Upper lobe of right lung (tissue), 1 donor: ENCODE measurements at regions not wholly inside any gene's neighbourhood (a gene's known extent, or its start where the extent isn't known, plus 50 kb on each side); places are given as distances from the start of the nearest gene placed in this dataset.
A peak's percentile ranks its signal among the peaks of the same experiment; 100 is the strongest.
"Not testable (repeated sequence)": the region's sequence is repeated elsewhere in the genome, so short reads cannot be mapped to it uniquely, and the experiment has no call there.

Experiments used
- ATAC-seq: fragments of 200-7000 bp; cut with Tn5 transposase; one replicate; pipeline ENCODE4 v1.9.1; 2020; ENCODE audit warnings: mild to moderate bottlenecking, moderate library complexity
- DNase-seq: peaks from one replicate; pipeline ENCODE4 v3.0.0-alpha.2; 2020
- H3K27ac ChIP-seq: fragments of 200-600 bp; one replicate; pipeline ENCODE4 v1.8.0; 2022
- H3K27me3 ChIP-seq: fragments of 200-600 bp; one replicate; pipeline ENCODE4 v1.8.0; 2022; ENCODE audit warnings: mild to moderate bottlenecking
- H3K36me3 ChIP-seq: fragments of 200-600 bp; one replicate; pipeline ENCODE4 v1.8.0; 2022
- H3K4me1 ChIP-seq: fragments of 200-600 bp; one replicate; pipeline ENCODE4 v1.8.0; 2022
- H3K4me3 ChIP-seq: fragments of 200-600 bp; one replicate; pipeline ENCODE4 v1.8.0; 2022; ENCODE audit warnings: mild to moderate bottlenecking
- H3K9me3 ChIP-seq: fragments of 200-600 bp; one replicate; pipeline ENCODE4 v1.8.0; 2022
- intact Hi-C: fragments of 100-400 bp; cut with DNase I; formaldehyde crosslinking; loops from one replicate; pipeline ENCODE4 v1.11.0; 2022
- donor health status: DM: no; HTN: yes; CAD: no; lungs with severe emphysema.

DNA sequence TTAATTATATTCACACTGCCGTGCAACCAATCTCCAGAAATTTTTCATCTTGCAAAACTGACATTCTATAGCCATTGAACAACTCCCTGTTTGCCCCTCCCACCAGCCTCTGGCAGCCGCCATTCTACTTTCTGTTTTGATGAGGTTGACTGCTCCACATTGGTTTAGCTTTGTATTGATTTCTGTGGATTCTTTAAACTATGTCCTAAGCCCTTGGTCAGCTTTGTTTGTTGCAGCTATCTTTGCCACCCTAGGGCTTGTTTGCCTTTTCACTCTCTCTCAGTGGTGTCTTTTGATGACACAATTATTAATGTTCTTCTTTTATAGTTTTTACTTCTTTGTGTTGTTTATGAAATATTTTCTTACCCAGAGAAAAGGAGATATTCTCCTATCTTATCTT is 152.8 kb upstream of the PLGLB1 start:
- H3K27ac ChIP-seq, H3K27me3 ChIP-seq, ATAC-seq, H3K36me3 ChIP-seq, H3K4me1 ChIP-seq, DNase-seq, H3K9me3 ChIP-seq, H3K4me3 ChIP-seq, intact Hi-C loops: not testable (repeated sequence)

DNA sequence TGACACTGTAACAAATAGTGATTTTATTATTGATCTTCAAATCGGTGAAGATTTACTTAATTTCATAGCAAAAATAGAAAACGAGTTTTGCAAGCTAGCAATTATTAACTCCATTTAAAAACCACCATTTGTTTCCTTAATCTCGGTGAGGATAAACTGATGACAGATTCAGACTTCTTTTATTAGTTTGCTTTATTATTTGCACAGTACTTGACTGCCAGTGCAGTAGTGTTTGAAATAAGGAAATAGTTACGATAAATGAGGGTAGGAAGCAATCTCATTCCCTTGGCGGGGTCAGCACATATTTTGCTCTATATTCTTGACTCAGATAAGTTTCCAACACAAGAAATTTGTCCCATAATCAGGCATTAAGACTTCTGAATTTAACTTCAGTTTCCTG is 161.7 kb upstream of the PLGLB1 start:
- H3K4me1 ChIP-seq, H3K4me3 ChIP-seq, H3K27ac ChIP-seq, H3K36me3 ChIP-seq, intact Hi-C loops, DNase-seq, H3K9me3 ChIP-seq, ATAC-seq, H3K27me3 ChIP-seq: not testable (repeated sequence)

DNA sequence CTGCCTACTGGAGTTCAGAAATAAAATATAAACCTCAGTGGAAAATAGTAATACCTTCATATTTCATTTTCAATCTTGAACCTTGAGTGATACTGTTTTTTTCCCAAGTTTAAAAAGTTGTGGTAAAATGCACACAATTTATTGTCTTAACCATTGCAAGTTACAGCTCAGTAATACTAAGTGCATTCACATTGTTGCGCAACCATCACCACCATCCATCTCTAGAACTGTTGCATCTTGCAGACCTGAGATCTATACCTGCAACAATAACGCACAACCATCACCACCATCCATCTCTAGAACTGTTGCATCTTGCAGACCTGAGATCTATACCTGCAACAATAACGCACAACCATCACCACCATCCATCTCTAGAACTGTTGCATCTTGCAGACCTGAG is 162.6 kb upstream of the PLGLB1 start:
- intact Hi-C loops, ATAC-seq: not testable (repeated sequence)

DNA sequence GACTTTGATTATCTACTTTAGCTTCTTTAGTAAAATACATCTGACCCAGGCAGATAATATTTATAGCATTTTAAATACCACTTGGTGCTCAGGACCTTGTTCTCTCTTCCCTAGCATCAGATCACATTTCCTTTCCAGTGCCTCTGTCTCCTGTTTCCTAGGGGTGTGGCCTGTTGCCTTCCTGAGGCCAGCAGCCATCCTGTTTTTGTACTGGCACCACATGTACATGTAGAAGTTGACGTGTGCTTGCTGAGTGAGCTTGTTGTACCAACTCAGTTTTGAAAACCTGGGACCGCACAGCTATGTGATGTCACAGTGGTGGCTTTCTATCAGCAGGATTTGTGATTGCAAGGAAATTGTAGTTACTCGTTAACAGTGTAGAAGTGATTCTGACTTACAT is 167.6 kb upstream of the PLGLB1 start:
- H3K4me3 ChIP-seq, H3K4me1 ChIP-seq, H3K36me3 ChIP-seq, H3K9me3 ChIP-seq, H3K27ac ChIP-seq, H3K27me3 ChIP-seq, DNase-seq, intact Hi-C loops: not testable (repeated sequence)
- peak; percentile 27 for ATAC-seq

More for the DNA sequence above, 162.6 kb upstream of the PLGLB1 start:
- DNase-seq, H3K4me3 ChIP-seq, H3K4me1 ChIP-seq, H3K9me3 ChIP-seq, H3K27ac ChIP-seq, H3K36me3 ChIP-seq, H3K27me3 ChIP-seq: not testable (repeated sequence)

DNA sequence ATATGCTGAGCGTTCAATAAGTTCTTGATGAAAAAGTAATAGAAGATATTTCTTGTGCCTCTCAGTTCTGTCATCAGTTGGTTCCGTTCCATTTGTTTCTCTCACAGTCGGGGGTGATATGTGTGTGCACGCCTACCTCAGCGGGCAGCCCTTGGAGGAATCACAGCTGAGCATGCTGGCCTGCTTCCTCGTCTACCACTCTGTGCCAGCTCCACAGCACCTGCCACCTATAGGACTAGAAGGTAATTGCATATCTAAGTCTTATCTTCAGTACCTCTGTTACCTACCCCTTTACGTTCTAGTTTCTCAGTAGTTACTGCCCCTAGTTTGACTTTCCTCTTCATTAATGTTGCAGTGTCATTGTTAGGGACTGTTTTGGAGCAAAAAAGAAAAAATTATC is 171.7 kb upstream of the PLGLB1 start:
- intact Hi-C loops, H3K27ac ChIP-seq, H3K9me3 ChIP-seq, H3K27me3 ChIP-seq, H3K4me1 ChIP-seq, DNase-seq, H3K4me3 ChIP-seq, H3K36me3 ChIP-seq: not testable (repeated sequence)
- peak; percentile 82 for ATAC-seq

DNA sequence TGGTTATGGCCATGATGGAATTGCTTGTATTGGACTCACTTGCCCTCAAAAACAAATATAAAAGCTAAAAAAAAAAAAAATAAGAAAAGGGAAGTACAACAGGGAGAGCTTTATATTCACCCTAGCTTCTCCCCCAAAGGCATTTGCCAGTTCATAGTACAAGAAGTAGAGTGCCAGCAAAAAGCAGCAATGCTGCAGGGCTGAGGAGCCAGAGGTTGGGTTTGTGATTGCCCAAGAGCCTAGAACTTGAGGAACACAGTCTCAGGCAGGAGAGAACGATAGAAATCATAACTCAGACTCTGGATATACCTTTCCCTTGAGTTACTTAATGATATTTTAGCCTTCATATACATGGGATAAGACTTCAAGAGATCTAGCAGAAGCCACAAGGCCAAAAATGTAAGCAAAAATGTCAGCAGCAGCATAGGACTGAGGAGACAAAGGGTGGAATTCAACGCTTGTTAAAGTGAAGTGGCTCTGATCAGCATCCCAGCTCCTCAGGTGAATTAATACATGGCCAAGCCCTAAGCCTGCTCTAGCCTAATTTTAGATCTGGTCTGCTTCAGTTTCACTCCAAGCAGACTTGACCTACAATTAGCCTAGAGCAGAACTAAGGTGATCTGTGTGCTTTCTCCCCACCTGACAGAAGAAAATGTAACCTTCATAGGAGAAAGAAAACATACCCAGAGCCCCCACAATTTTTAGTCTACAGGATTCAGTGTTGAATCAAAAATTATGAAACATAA is 172.8 kb upstream of the PLGLB1 start:
- H3K9me3 ChIP-seq, H3K4me1 ChIP-seq, intact Hi-C loops, H3K4me3 ChIP-seq, DNase-seq, H3K27ac ChIP-seq, ATAC-seq, H3K36me3 ChIP-seq, H3K27me3 ChIP-seq: not testable (repeated sequence)

DNA sequence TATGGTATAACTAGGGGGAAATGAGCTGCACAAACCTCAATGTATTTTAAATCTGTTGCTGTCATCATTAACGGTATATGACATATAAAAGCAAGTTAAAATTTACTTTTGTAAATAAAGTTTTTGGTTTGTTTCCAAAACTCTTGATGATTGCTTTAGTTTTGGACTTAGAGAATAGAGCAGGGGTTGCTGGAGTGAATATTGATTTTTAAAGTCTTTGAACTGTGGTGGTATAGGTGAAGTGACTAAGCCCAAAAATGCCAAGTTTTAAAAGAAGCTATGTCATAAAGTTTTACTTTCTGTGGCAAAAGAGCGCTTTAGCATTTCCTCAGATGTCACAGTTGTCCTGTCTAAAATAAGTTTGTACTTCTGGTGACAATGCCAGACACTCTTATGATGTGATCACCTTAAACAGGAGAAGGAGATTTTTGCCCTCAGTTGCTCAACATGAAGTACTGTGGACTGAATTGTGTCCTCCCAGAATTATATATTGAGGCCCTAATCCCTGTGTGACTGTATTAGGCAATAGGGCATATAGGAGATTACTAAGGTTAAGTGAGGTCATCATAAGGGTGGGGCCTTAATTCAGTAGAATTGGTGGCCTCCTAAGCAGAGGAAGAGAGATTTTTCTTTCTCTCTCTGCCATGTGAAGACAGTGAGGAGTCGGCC is 175.2 kb upstream of the PLGLB1 start:
- H3K9me3 ChIP-seq, intact Hi-C loops, H3K27ac ChIP-seq, ATAC-seq, H3K36me3 ChIP-seq, H3K4me3 ChIP-seq, DNase-seq, H3K4me1 ChIP-seq, H3K27me3 ChIP-seq: not testable (repeated sequence)

DNA sequence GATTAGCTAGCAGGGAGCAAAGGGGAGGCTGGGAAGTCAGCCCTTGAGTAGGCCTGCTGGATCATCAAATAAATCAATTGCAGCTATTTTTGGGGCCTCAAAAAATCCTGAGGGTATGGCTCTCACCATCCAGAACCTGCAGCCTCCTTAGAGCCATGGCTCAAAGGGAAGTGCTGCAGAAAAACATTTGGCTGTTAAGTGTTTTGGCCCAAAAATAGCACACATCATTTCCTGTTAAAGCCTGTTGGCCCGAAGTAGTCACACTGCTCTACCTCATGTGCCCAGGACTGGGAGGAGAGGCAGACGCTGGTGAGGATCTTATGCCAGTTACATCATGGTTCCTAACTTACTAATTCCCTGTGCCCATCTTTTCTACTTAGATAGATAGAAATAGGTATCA is 176.8 kb upstream of the PLGLB1 start:
- H3K9me3 ChIP-seq, DNase-seq, intact Hi-C loops, H3K27me3 ChIP-seq, H3K4me3 ChIP-seq, ATAC-seq, H3K27ac ChIP-seq, H3K4me1 ChIP-seq, H3K36me3 ChIP-seq: not testable (repeated sequence)

DNA sequence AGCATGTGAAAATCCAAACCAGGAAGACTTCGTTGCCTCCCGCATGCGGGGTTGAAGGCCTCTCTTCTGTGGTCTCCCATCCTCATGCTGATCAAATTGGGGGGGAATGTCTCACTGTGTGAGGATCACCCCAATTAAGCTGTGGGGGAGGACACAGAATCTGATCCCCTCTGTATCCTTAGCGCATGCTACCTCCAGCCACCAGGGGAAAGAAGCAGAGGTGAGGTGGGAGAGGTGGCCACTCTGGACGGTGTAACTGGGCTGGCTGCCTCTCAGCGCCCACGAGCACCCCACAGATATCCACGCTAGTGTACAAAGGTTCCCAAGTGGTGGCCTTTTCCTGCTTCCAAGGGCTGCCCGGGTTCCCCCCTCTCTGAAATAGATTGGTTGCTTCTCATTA is 177.6 kb upstream of the PLGLB1 start:
- DNase-seq, intact Hi-C loops: not testable (repeated sequence)

DNA sequence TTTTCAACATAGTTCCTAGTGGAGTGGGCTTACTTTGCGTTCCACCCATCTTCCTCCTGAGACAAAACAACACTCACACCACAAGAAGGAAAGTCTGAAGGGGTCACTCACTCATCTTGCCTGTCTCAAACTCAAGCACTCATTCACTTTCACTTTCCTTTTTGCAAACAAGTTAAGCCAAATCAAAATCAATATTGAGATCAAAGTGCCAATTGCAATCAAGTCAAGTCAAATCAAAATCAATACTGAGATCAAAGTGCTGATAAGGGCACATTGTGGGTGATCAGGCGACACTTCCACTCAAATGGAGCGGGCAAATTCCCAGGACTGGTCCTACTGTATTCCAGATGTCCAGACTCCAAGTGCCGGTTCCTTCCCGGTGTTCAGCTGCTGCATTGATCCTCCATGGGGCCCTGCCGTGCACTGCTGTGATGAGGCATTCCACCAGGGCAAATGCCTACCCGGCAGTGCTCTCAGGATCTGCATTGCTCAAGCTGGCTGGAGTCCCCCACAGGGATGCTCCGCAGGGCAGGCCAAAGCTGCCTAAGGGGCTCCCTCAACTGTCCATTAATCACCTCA is 183.0 kb upstream of the PLGLB1 start:
- H3K36me3 ChIP-seq, H3K4me3 ChIP-seq, ATAC-seq, H3K27me3 ChIP-seq, H3K9me3 ChIP-seq, H3K4me1 ChIP-seq, DNase-seq, H3K27ac ChIP-seq, intact Hi-C loops: not testable (repeated sequence)

More for the DNA sequence above, 177.6 kb upstream of the PLGLB1 start:
- H3K9me3 ChIP-seq, H3K27me3 ChIP-seq, H3K36me3 ChIP-seq, H3K27ac ChIP-seq, H3K4me3 ChIP-seq, H3K4me1 ChIP-seq: not testable (repeated sequence)
- peak; percentile 25 for ATAC-seq

DNA sequence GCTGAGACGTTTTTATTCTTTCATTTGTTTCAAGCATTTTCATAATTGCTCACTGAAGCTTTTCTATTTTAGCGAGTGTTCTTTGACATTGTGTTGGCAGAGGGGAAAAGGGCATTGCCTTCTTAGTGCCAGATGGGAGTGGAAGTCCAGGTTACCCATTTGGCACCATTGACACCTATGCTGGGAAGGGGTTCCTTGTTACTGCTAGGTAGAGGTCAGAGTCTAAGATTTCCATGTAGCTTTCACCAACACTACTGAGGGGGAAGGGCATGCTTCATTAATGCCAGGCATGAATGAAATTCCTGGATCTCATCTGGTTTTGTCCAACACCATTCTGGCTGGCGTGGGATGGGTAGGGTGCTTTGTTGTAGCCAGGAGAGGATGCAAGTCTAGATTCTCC is 191.3 kb upstream of the PLGLB1 start:
- H3K27ac ChIP-seq, H3K4me1 ChIP-seq, H3K27me3 ChIP-seq, DNase-seq, H3K9me3 ChIP-seq, H3K36me3 ChIP-seq, H3K4me3 ChIP-seq, ATAC-seq, intact Hi-C loops: not testable (repeated sequence)

DNA sequence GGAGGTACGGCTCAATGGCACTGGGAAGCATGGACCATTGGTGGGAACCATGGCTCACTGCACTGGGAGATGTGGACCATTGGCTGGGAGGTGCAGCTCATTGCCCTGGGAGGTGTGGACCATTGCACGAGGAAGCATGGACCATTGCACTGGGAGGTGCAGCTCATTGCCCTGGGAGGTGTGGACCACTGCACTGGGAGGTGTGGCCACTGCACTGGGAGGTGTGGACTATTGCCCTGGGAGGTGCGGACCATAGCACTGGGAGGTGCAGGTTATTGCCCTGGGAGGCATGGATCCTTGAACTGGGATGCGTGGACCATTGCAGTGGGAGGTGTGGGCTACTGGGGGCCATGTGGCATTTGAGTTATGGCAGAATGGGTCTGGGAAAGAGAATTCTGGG is 195.4 kb upstream of the PLGLB1 start:
- ATAC-seq = peak; percentile 16
- H3K9me3 ChIP-seq, DNase-seq, H3K36me3 ChIP-seq, H3K27me3 ChIP-seq, H3K27ac ChIP-seq, intact Hi-C loops, H3K4me1 ChIP-seq, H3K4me3 ChIP-seq: not testable (repeated sequence)
